NCI-H526 treated with DMSO at 0.1 percent for 48 hours (cell line): ENCODE measurements at regions not wholly inside any gene's neighbourhood (a gene's known extent, or its start where the extent isn't known, plus 50 kb on each side); places are given as distances from the start of the nearest gene placed in this dataset.
"Not testable (repeated sequence)": the region's sequence is repeated elsewhere in the genome, so short reads cannot be mapped to it uniquely, and the experiment has no call there.

Source experiments
- DNase-seq: peaks from one replicate; lab custom pipeline; 2025; lab: John Stamatoyannopoulos, UW

DNA sequence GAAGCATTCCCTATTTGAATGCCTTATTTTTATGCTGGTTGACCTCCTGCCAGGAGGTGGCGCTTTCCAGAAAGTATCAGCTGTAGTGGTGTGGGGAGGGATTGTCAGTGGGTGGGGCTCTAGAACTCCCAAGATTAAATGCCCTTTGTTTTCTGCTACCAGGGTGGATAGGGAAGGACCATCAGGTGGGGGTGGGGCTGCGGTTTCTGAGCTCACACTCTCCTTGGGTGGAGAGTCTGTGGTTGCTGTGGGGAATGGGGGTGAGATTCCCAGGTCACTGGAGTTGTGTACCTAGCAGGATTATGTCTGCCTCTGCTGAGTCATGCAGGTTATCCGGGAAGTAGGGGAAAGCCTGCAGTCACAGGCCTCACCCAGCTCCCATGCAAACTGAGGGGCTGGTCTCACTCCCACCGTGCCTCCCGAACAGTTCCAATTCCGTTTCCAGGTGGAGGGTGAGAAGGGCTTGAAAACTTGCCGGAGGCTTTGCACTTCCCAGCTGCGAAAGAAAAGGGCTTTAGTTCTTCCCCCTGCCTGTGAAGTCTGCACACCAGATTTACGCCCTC is 68.3 kb downstream of the ALG10B start:
- DNase-seq: no peak

DNA sequence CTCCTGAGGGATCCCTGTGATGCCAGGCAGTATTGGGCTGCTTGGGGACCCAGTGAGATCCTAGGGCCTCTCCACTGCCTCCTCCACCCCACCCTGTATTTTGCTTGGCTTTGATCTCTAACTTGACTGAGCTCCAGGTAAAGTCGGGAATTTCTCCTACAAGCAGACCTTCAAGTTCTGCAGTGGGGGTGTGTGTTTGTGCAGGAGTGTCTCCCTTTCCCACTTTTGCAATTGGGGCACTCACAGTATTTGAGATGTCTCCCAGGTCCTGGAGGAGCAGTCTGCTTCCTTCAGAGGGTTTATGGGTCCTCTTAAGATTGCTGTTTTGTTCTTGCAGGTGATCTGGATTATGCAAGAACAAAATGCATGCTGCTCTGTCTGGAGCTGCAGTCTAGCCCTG is 68.9 kb downstream of the ALG10B start:
- DNase-seq: no peak

DNA sequence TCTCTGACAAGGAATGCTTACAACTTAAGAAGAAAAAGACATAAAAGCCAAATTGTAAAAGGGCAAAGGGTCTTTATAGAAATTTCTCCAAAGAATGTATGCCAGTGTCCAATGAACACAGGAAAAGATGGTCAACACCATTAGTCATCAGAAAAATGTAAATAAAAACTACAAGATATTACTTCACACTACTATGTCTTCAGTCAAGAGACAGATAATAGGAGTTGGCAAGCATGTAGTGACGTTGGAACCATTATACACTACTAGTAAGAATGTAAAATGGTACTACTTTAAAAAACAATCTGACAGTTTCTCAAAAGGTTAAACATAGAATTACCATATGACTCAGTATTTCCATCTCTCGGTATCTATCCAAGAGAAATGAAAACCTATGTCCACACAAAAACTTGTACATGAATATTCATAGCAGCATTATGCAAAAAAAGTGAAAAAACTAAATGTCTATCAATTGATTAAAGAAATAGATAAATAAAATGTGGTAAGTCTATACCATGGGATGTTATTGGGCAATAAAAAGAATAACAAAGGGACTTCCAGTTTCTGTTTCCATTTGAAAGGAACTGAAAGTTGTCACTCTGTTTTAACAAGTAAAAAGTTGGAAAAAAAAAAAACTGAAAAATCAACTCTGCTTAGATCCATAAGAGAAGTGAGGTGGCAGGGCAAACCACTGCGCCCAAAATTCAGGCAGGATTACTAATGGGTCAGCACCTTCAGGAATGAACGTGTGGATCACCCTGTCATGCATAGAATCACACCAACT is 69.8 kb downstream of the ALG10B start:
- DNase-seq: no peak

DNA sequence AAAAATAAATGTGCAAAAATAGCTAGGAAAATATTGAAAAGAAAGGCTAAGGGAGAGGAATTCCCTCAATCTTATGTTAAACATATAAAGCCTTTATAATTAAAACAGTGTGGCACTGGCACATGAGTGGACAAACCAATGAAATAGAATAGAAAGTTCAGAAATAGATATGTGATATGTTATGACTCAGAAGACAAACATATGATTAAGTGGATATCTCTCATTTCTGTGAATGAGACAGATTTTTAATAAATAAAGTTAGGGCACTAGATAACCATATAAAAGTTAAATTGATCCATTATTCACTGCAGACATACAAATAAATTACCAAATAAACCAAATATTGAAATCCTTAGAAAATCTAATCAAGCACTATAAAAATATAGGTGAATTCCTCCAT is 73.0 kb downstream of the ALG10B start:
- DNase-seq: no peak

DNA sequence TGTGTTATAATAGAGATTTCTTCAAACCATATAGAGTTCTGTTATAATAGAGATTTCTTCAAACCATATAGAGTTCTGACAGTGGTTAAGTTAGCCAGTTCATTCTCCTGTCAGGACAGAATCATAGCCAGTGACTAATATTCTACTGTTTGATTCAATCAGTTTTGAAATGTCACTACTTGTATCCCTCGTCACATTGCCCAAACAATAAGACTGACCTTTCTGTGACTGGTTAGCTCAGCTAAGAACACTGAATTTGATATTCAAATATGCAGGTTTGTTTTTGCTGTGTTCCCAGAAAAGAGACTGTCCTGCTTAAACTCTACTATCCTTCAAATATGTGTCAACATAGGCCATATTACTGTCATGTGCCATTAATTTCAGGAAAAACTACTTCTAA is 74.4 kb downstream of the ALG10B start:
- DNase-seq: no peak

DNA sequence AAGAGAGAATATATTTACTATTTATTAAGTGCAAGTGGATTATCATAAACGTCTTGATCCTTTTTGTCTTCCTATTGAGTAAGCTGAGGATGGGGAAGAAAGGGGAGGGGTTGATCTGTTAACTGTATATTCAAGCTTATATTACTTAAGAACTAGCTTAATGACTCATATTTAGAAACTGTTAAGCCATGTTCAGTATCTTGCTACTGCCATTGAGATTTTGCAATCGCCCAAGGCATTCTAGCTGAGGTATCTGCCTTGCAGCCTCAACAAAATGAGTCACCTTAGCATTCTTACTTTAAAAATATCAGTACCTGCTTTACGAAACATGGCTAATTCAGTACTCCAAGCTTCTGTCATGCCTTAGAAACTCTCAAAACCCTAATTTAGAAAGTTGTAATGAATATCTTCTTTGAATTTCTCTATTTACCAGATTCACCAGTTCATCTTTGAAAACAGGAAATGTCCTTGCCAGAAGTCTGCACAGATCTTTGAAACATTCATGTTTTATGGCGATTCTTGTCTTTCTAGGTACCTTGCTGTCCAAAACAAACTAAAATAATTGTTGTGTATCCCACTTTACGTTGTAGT is 76.1 kb downstream of the ALG10B start:
- DNase-seq: no peak

DNA sequence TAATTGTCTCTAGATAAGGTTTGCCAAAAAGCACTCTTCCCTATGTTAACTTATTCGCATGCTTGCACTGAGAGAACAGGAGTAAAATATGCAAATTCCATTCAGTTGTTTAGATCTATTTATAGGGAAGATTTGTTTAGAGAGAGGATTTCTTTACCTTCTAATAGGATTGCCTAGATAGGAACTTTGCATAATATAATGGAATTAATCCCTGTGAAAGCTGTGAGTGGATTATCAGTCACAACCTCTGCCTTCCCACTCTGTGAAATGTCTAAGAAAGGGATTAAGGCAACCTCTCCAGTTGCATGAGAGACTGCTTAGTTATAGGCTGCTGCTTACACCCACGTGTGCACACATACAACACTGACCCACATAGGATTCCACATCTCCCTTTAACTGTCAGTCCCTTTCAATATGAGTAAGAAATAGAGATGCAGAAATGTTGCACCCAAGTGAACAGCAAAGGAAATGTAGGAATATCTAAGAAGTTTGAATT is 83.2 kb downstream of the ALG10B start:
- DNase-seq: peak; percentile 10

DNA sequence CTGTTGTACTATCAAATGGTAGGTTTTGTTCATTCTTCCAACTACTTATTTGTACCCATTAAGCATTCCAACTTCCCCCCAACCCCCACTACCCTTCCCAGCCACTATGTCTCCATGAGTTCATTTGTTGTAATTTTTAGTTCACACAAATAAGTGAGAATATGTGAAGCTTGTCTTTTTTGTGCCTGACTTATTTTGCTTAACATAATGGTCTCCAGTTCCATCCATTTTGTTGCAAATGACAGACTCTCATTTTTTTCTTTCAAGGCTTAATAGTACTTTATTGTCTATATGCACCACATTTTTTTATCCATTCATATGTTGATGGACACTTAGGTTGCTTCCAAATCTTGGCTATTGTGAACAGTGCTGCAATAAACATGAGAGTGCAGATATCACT is 86.2 kb downstream of the ALG10B start:
- DNase-seq: no peak

DNA sequence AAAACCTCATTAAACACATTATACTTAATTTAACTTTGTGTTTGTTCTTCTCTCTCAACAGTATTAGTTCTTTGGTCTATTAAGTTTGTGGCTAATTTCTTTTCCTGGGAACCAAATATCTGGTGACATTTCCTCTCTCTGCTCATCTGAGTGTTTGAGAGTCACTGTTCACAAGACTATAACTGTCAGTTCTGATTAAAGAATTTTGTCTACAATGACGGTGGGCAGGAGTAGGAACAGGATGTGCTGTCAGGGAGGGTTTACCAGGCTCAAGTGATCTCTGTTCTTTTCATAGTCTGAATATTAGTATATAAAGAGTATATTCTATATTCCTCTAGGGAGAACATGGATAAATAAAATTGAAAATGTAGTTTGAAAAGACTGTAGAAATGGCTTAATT is 92.9 kb downstream of the ALG10B start:
- DNase-seq: no peak

DNA sequence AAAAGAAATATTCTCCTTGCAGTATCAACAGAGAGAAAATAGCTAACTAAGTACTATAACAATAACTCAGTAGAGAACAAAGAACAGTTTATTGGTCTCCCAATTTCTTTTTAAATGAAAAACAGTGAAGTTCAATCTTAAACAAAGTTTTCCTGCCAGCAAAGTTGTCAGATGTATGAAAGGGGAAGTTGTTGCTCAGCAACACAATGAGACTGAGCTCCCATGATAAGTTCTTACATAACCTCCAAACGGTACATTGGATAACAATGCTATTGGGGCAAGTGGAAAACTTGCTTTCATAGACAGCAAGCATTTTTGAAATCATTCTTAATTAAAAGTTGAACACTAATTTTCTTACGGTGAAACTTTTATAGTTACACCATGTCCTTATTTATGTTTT is 94.9 kb downstream of the ALG10B start:
- DNase-seq: no peak

DNA sequence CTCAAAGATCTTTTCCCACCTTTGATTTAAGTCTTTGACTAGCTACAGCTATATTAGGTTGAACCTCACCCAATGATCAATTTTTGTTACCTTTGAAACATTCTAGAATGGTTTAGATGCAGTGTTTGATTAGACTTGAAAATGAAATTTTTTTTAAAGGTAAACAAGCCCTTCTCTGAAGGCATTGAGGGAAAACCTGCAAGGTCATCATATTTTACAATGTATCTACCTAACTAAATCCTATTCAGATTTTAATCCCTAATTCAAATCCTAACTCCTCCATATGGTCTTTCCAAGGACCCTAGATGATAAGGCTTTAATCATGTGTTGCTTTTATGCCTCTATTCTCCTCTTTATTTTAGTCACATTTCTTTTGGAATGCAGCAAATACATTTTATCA is 95.4 kb downstream of the ALG10B start:
- no peak for DNase-seq

DNA sequence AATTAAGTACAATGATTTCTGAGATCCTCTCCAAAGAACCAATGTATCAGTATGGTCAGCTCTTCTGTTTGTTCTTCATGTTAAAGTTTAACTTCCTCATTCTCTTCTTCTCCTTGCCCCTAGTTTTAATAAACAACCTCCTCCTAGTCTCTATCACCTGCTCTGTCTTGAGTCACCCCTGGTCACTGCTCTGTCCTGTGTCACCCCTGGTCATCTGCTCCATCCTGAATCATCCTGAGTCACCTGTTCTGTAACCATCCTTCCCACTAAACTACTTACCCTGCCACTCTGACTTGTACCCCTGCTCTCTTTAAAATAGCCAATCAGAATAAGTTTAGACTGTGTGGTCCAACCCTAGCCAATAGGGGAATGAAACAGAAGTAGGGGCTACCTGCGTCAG is 100.5 kb downstream of the ALG10B start:
- DNase-seq: no peak

DNA sequence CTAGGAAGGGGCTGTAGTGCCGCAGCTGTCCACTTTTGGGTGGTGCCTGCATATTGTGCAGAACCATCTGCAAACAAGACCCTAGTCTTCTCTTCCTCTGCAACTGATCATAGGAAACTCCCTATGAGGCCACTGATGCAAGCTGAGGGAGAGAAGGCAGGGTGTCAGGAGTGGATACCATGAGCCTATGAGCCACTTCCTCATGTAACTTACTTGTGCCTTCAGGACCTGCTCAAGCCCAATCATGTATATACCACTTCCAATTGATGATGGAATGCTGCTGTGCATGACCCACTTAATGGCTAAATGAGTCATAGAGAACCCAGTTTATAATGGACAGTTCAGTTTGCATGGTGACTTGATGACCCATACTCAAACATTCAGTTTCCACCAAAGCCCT is 107.9 kb downstream of the ALG10B start:
- DNase-seq: no peak

DNA sequence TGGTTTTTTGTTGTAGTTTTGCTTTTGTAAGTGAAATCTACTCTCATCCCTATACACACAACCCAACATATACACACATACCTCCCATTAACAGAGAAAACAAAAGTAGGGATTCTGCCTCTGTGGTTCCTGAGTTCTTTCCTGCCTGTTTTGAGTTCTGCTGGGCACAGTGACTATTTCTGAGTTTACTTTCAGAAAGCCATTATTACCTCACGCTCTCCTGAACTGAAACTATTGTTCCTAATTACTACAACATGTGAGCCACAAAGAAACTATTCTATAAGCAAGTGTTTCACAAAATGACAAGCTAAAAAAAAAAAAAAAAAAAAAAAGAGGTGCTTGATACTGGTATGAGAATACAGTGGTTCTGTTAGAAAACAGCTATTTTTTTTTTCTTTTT is 110.9 kb downstream of the ALG10B start:
- DNase-seq: no peak

DNA sequence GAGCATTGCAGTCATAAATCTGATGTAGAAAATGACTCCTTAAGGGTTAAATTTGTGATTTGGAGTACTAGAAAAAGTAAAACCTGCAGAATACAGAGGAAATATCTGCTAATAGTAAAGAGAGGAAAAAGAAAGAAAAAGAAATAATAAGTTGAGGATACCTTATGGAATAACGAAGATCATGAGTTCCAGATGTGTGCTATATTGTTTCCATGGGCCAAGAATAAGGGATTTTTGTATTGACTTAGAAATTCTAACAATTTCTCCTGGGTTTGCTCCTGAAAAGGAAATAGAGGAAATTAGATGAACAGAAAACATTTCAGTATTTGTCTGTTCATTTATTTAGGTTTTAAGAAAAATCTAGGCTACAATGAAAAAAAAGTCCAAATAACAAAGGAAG is 115.3 kb downstream of the ALG10B start:
- no peak for DNase-seq

DNA sequence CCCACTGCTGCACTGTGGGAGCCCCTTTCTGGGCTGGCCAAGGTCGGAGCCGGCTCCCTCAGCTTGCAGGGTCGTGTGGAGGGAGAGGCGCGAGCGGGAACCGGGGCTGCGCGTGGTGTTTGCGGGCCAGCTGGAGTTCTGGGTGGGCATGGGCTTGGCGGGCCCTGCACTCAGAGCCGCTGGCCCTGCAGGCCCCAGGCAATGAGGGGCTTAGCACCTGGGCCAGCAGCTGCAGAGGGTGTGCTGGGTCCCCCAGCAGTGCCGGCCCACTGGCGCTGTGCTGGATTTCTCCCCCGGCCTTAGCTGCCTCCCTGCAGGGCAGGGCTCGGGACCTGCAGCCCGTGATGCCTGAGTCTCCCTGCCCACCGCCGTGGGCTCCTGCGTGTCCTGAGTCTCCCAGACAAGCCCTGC is 125.3 kb downstream of the ALG10B start:
- not testable (repeated sequence) for DNase-seq

DNA sequence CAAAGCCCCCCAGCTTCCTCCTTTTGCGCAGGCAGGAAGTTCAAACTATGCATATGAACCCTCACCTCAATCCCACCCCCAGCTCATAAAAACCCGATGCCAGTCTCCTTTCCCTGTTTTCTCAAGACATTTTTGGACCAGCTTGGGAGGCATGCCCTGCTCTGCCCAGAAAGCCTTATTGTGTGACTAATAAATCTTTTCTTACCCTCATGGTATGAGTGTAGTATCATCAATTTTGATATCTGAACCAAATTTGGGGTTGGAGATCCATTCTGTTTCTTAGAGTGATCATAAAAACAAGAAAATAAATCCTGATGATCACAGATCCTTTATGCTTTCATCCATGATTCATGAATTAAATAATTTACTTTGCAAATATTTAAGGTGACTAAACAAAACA is 128.5 kb downstream of the ALG10B start:
- DNase-seq: no peak

DNA sequence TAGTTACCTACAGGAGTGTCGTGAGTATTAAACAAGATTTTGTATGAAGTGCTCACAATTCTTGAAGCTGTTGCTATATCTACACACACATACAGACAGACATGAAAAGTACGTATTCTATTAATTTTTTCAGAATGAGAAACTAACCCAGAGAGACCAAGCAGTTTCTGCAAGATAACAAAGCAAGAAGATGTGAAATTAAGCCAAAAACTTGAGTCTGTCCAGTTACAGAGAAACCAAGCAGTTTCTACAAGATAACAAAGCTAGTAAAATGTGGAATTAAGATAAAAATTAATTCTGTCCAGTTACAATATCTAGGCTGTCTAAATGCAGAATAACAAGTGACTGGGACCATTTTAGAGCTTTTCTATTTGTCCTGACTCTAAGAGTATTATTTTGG is 132.4 kb downstream of the ALG10B start:
- DNase-seq: no peak

DNA sequence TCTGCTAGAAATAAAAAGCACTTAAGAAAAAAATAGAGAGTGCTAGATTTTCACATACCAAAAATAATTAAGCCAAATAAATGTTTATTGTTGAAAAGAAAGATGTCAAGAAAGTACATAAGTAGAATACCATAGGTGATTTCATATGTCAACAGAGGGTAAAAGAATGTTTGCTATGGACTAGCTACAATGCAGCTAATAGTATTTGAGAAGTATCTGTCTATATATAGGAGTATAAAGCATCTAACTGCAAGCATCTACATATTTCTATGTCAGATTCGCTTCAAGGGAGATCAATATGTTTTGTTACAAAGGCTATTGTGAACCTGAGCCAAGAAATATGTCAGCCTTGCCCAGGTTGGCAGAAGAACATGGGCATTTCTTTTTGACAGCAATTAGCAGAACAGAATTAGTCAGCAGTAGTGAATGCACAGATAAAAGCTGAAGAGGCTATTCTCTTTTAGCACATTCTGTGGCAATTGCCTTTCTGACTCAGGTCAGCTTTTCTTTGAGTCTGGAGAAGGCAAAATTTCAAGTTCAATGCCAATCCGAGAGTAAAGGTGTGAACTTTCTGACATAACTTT is 140.1 kb downstream of the ALG10B start:
- DNase-seq: no peak

DNA sequence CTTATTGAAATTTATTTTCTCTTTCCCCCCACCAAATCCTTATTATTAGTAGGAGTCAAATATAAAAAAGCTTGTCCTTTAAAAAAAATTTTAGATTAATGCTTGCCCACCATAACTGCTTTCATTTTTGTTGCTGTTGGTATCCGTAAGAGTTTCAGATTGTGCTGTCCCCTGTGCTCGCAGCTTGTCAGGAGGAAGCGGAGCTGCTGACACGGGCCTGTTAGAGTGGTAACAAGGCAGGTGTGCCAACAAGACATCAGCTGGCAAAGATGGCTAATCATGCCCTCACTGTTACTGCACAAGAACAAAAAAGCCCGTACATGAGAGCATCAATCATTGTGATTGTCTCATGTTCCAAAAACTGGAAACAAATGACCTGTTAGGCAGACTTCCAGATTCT is 148.4 kb downstream of the ALG10B start:
- DNase-seq: no peak

DNA sequence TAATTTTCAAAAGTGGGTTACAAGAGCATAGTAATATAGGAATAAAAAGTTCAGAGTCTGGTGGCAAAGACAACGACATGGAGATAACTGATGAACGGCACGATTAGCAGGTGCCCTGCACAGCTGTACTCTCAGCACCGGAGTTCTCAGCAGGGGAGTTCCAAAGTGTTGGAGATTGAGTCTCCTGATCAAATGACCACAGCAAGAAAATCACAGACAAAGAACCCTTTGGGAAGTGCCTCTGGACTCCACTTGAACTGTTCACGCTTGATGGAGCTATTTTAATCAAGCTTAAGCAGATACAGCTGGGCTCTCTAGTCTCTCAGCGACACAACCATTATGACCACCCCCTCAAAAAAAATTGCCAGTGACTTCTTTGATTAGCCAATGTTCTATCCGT is 153.1 kb downstream of the ALG10B start:
- no peak for DNase-seq

DNA sequence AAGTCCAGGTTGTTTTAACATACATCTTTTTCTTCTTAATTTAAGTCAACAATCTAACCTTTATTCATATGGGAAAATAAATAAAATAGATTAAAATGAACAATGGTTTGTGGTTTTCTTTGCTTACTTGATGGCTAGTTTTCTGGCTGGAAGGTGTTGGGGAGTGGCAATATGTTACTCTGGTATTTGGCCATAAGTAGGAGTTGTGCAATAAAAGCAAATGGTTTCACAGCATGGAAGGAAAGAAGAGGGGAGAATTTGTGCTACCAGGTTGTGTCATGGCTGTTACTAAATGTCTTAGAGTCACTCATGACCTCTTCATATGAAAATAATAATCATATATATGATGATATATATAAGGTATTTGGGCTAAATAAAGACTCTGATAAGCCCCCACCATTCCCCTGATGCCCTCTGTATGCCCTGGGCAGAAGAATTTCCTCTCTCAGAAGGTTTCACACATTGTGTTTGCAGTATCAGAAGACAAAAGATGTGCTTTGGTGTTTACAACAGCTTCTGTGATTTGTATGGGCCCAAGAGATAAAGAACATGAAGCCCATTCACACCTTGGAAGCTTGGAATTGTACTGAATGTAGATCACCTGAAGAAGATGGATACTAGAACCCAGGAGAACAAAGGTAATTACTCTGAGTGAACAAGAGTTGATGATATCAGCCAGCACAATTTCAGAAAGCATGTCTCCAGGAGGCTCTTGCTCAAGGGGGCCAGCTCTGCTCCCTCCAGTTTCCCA is 160.9 kb downstream of the ALG10B start:
- no peak for DNase-seq
